Activated CD4-positive, CD25-positive, alpha-beta regulatory T cell treated with anti-CD3 and anti-CD28 coated beads, Interleukin-2, amount 50 U/mL, for 16 hours (primary cell): ENCODE measurements at regions not wholly inside any gene's neighbourhood (a gene's known extent, or its start where the extent isn't known, plus 50 kb on each side); places are given as distances from the start of the nearest gene placed in this dataset.
"Not testable (repeated sequence)": the region's sequence is repeated elsewhere in the genome, so short reads cannot be mapped to it uniquely, and the experiment has no call there.

Experiments used
- DNase-seq: peaks from one replicate; pipeline ENCODE4 v3.0.0-alpha.2; 2020; ENCODE audit warnings: low read depth, low spot score

GRCh38 chr1:146282807-146283526 is 54.1 kb upstream of the NOTCH2NLA start:
- not testable (repeated sequence) for DNase-seq

DNA sequence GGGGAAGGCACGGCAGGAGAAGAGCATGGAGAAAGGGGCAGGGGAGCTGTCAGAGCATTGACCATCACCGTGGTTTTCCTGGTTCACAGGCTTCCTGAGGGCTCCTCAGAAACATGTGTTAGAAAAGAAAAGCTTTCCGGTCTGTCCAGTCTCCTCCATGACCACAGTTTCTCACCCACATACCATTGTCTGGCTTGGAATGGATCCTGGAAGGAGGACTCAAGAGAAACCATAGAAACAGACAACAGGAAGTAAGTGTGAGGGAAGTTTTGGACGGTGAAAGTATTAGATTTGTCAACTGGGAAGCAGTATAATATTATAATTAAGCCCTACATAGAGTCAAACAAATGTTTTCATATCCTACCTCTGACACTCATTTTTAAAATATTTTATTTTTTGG is 52.7 kb upstream of the NOTCH2NLA start:
- not testable (repeated sequence) for DNase-seq

DNA sequence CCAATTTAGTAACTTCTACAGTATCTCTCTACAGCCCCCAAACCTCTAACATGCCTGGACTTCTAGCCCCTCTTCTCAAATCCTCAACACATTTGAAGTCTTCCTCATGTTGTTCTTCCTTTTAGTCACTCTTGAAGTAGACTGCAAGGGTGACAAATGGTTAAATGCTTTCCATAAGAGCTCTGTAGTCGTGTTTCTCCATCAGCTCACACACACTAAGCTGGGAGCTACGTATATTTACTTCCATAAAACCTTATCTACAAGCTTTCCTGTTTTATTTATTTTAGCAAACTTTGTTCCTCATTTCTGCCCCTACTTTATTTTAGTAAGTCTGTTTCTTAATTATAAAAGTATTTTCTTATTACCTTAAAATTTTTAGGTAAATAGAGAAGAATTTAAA is 49.9 kb upstream of the NOTCH2NLA start:
- not testable (repeated sequence) for DNase-seq
